ENCODE measurements at regions not wholly inside any gene's neighbourhood (a gene's known extent, or its start where the extent isn't known, plus 50 kb on each side); places are given as distances from the start of the nearest gene placed in this dataset.

GRCh38 chr14:89484051-89484844 lies 67.2 kb upstream of the FOXN3 start:
- TF ChIP-seq CTCF (IDR thresholded peaks at IDR 0.05; ENCODE audit: insufficient read depth, low read depth, low read length) = no peak
- H3K4me3 ChIP-seq (ENCODE audit: low read depth, low read length) = no peak overlapping the region
- DNase-seq (ENCODE audit: low read depth) = peak; percentile 38

- DNase-seq (ENCODE audit: low read depth) = no peak
- no peak for TF ChIP-seq CTCF (IDR thresholded peaks at IDR 0.05; ENCODE audit: insufficient read depth, low read depth, low read length)
- H3K4me3 ChIP-seq (ENCODE audit: low read depth, low read length) = no peak overlapping the region
Observed at GRCh38 chr14:89481196-89481595, 64.2 kb upstream of the FOXN3 start.

- no peak overlapping the region for H3K4me3 ChIP-seq (ENCODE audit: low read depth, low read length)
- DNase-seq (ENCODE audit: low read depth) = no peak
- TF ChIP-seq CTCF (IDR thresholded peaks at IDR 0.05; ENCODE audit: insufficient read depth, low read depth, low read length) = no peak
Observed at GRCh38 chr14:89480278-89480677, 63.2 kb upstream of the FOXN3 start.

GRCh38 chr14:89479802-89480201 lies 62.8 kb upstream of the FOXN3 start:
- H3K4me3 ChIP-seq (ENCODE audit: low read depth, low read length) = no peak overlapping the region
- no peak for TF ChIP-seq CTCF (IDR thresholded peaks at IDR 0.05; ENCODE audit: insufficient read depth, low read depth, low read length)
- peak; percentile 54 for DNase-seq (ENCODE audit: low read depth)

- no peak for DNase-seq (ENCODE audit: low read depth)
Observed at GRCh38 chr14:89477391-89477790, 60.4 kb upstream of the FOXN3 start.

GRCh38 chr14:89476354-89476896 lies 59.4 kb upstream of the FOXN3 start:
- no peak for DNase-seq (ENCODE audit: low read depth)
- no peak for TF ChIP-seq CTCF (IDR thresholded peaks at IDR 0.05; ENCODE audit: insufficient read depth, low read depth, low read length)
- H3K4me3 ChIP-seq (ENCODE audit: low read depth, low read length) = no peak overlapping the region

More at GRCh38 chr14:89477391-89477790, 60.4 kb upstream of the FOXN3 start:
- TF ChIP-seq CTCF (IDR thresholded peaks at IDR 0.05; ENCODE audit: insufficient read depth, low read depth, low read length) = no peak
- H3K4me3 ChIP-seq (ENCODE audit: low read depth, low read length) = no peak overlapping the region

Measured in fibroblast of villous mesenchyme (primary cell).